WERI-Rb-1 (cell line): ENCODE measurements at regions not wholly inside any gene's neighbourhood (a gene's known extent, or its start where the extent isn't known, plus 50 kb on each side); places are given as distances from the start of the nearest gene placed in this dataset.

ENCODE experiments used
- DNase-seq: peaks from one replicate; pipeline ENCODE4 v3.0.0-alpha.2; 2020
- H3K27ac ChIP-seq: fragments of 250-450 bp; sonication (Bioruptor Pico); 2 replicates; pipeline ENCODE4 v1.5.1; 2020; ENCODE audit warnings: mild to moderate bottlenecking, moderate library complexity
- H3K27me3 ChIP-seq: fragments of 250-450 bp; sonication (Bioruptor Pico); 2 replicates; pipeline ENCODE4 v1.5.1; 2021; ENCODE audit warnings: mild to moderate bottlenecking, low read depth, moderate library complexity; ENCODE audit not compliant: insufficient read depth, severe bottlenecking
- H3K36me3 ChIP-seq: fragments of 250-450 bp; sonication (Bioruptor Pico); 2 replicates; pipeline ENCODE4 v1.5.1; 2020; ENCODE audit warnings: mild to moderate bottlenecking, moderate library complexity
- H3K4me3 ChIP-seq: 2 replicates; pipeline ENCODE4 v1.5.1; 2011; ENCODE audit warnings: low read depth, mild to moderate bottlenecking, control low read depth, low read length
- H3K9me3 ChIP-seq: fragments of 250-450 bp; sonication (Bioruptor Pico); 2 replicates; pipeline ENCODE4 v1.5.1; 2021; ENCODE audit warnings: mild to moderate bottlenecking, moderate library complexity; ENCODE audit not compliant: severe bottlenecking
- CTCF ChIP-seq: IDR thresholded peaks from 2 replicates; pipeline ENCODE4 v1.5.1; 2011; ENCODE audit warnings: low read depth, mild to moderate bottlenecking, control low read depth, inconsistent platforms, low read length

GRCh38 chr2:221786297-221786926, 214.3 kb upstream of the EPHA4 start:
- H3K4me3 ChIP-seq = no peak overlapping the region
- no peak for TF ChIP-seq CTCF
- no peaks in the 10 kb centered on the region for H3K27me3 ChIP-seq
- H3K27ac ChIP-seq = no peak overlapping the region
- DNase-seq = no peak
- no peaks in the 10 kb centered on the region for H3K36me3 ChIP-seq
- no peaks in the 10 kb centered on the region for H3K9me3 ChIP-seq

GRCh38 chr2:221780281-221780688, 208.2 kb upstream of the EPHA4 start:
- DNase-seq = no peak
- no peaks in the 10 kb centered on the region for H3K27me3 ChIP-seq
- TF ChIP-seq CTCF = no peak
- H3K27ac ChIP-seq = no peak overlapping the region
- H3K9me3 ChIP-seq = no peaks in the 10 kb centered on the region
- H3K36me3 ChIP-seq = no peaks in the 10 kb centered on the region
- H3K4me3 ChIP-seq = no peak overlapping the region

- H3K27ac ChIP-seq = no peak overlapping the region
- no peaks in the 10 kb centered on the region for H3K36me3 ChIP-seq
- H3K27me3 ChIP-seq = no peaks in the 10 kb centered on the region
- H3K4me3 ChIP-seq = no peak overlapping the region
- no peaks in the 10 kb centered on the region for H3K9me3 ChIP-seq
- DNase-seq = no peak
- no peak for TF ChIP-seq CTCF
Observed at GRCh38 chr2:221779614-221780067, 207.5 kb upstream of the EPHA4 start.

- no peak for DNase-seq
- no peak for TF ChIP-seq CTCF
- H3K27ac ChIP-seq = no peak overlapping the region
- no peak overlapping the region for H3K4me3 ChIP-seq
- no peaks in the 10 kb centered on the region for H3K9me3 ChIP-seq
- H3K36me3 ChIP-seq = no peaks in the 10 kb centered on the region
- no peaks in the 10 kb centered on the region for H3K27me3 ChIP-seq
Observed at GRCh38 chr2:221778025-221778424, 205.9 kb upstream of the EPHA4 start.

- Histone ChIP-seq H3K36me3 (no peaks in the 10 kb centered on the region), H3K27ac (no peak overlapping the region), H3K27me3 (no peaks in the 10 kb centered on the region), H3K4me3 (no peak overlapping the region), H3K9me3 (no peaks in the 10 kb centered on the region)
- no peak for DNase-seq
- no peak for TF ChIP-seq CTCF
Observed at GRCh38 chr2:221777119-221777518, 205.0 kb upstream of the EPHA4 start.

- Histone ChIP-seq H3K27me3 (no peaks in the 10 kb centered on the region), H3K36me3 (no peaks in the 10 kb centered on the region), H3K27ac (no peak overlapping the region), H3K4me3 (no peak overlapping the region), H3K9me3 (no peaks in the 10 kb centered on the region)
- TF ChIP-seq CTCF = no peak
- no peak for DNase-seq
Observed at GRCh38 chr2:221775096-221775495, 203.0 kb upstream of the EPHA4 start.
